ENCODE measurements at regions not wholly inside any gene's neighbourhood (a gene's known extent, or its start where the extent isn't known, plus 50 kb on each side); places are given as distances from the start of the nearest gene placed in this dataset.
A peak's percentile ranks its signal among the peaks of the same experiment; 100 is the strongest.

GRCh38 chr1:163670989-163671757 lies 349.4 kb downstream of the NUF2 start:
- DNase-seq (ENCODE audit: insufficient read length, low spot score) (no peak), FAIRE-seq (no peak)
- TF ChIP-seq POLR2A (IDR thresholded peaks at IDR 0.05; ENCODE audit: low read depth, low read length) = no peak
- TF ChIP-seq POLR2AphosphoS5 (IDR thresholded peaks at IDR 0.05; ENCODE audit: low read depth, low read length) = no peak
- no peak for TF ChIP-seq PAX5 (IDR thresholded peaks at IDR 0.05; ENCODE audit: insufficient read depth, low read length, severe bottlenecking)
- TF ChIP-seq POU2F2 (IDR thresholded peaks at IDR 0.05; ENCODE audit: low read depth, low read length) = no peak
- TF ChIP-seq TAF1 (IDR thresholded peaks at IDR 0.05; ENCODE audit: low read depth, low read length) = no peak
- no peak for TF ChIP-seq SPI1 (IDR thresholded peaks at IDR 0.05; ENCODE audit: low read depth, low read length)

- no peak for DNase-seq (ENCODE audit: insufficient read length, low spot score)
- FAIRE-seq = no peak
- TF ChIP-seq TAF1 (IDR thresholded peaks at IDR 0.05; ENCODE audit: low read depth, low read length) (no peak), POU2F2 (IDR thresholded peaks at IDR 0.05; ENCODE audit: low read depth, low read length) (no peak), POLR2A (IDR thresholded peaks at IDR 0.05; ENCODE audit: low read depth, low read length) (no peak), SPI1 (IDR thresholded peaks at IDR 0.05; ENCODE audit: low read depth, low read length) (no peak), POLR2AphosphoS5 (IDR thresholded peaks at IDR 0.05; ENCODE audit: low read depth, low read length) (no peak), PAX5 (IDR thresholded peaks at IDR 0.05; ENCODE audit: insufficient read depth, low read length, severe bottlenecking) (no peak)
Measured at GRCh38 chr1:163672976-163673758, 351.4 kb downstream of the NUF2 start.

- DNase-seq (ENCODE audit: insufficient read length, low spot score) = no peak
- no peak for FAIRE-seq
- TF ChIP-seq PAX5 (IDR thresholded peaks at IDR 0.05; ENCODE audit: insufficient read depth, low read length, severe bottlenecking) (no peak), POLR2A (IDR thresholded peaks at IDR 0.05; ENCODE audit: low read depth, low read length) (no peak), SPI1 (IDR thresholded peaks at IDR 0.05; ENCODE audit: low read depth, low read length) (no peak), POU2F2 (IDR thresholded peaks at IDR 0.05; ENCODE audit: low read depth, low read length) (no peak), POLR2AphosphoS5 (IDR thresholded peaks at IDR 0.05; ENCODE audit: low read depth, low read length) (no peak), TAF1 (IDR thresholded peaks at IDR 0.05; ENCODE audit: low read depth, low read length) (no peak)
Measured at GRCh38 chr1:163673759-163674151, 352.0 kb downstream of the NUF2 start.

GRCh38 chr1:163674236-163674635 lies 352.5 kb downstream of the NUF2 start:
- no peak for FAIRE-seq
- DNase-seq (ENCODE audit: insufficient read length, low spot score) = no peak
- TF ChIP-seq PAX5 (IDR thresholded peaks at IDR 0.05; ENCODE audit: insufficient read depth, low read length, severe bottlenecking) (no peak), POLR2AphosphoS5 (IDR thresholded peaks at IDR 0.05; ENCODE audit: low read depth, low read length) (no peak), TAF1 (IDR thresholded peaks at IDR 0.05; ENCODE audit: low read depth, low read length) (no peak), SPI1 (IDR thresholded peaks at IDR 0.05; ENCODE audit: low read depth, low read length) (no peak), POU2F2 (IDR thresholded peaks at IDR 0.05; ENCODE audit: low read depth, low read length) (no peak), POLR2A (IDR thresholded peaks at IDR 0.05; ENCODE audit: low read depth, low read length) (no peak)

GRCh38 chr1:163684785-163685184 lies 363.0 kb downstream of the NUF2 start:
- DNase-seq (ENCODE audit: insufficient read length, low spot score) = no peak
- no peak for TF ChIP-seq SPI1 (IDR thresholded peaks at IDR 0.05; ENCODE audit: low read depth, low read length)
- no peak for TF ChIP-seq POLR2AphosphoS5 (IDR thresholded peaks at IDR 0.05; ENCODE audit: low read depth, low read length)
- TF ChIP-seq POU2F2 (IDR thresholded peaks at IDR 0.05; ENCODE audit: low read depth, low read length) = no peak
- no peak for TF ChIP-seq TAF1 (IDR thresholded peaks at IDR 0.05; ENCODE audit: low read depth, low read length)
- TF ChIP-seq PAX5 (IDR thresholded peaks at IDR 0.05; ENCODE audit: insufficient read depth, low read length, severe bottlenecking) = no peak
- TF ChIP-seq POLR2A (IDR thresholded peaks at IDR 0.05; ENCODE audit: low read depth, low read length) = no peak
- no peak for FAIRE-seq

GRCh38 chr1:163692266-163692665 lies 370.5 kb downstream of the NUF2 start:
- TF ChIP-seq SPI1 (IDR thresholded peaks at IDR 0.05; ENCODE audit: low read depth, low read length) (no peak), POLR2A (IDR thresholded peaks at IDR 0.05; ENCODE audit: low read depth, low read length) (no peak), POU2F2 (IDR thresholded peaks at IDR 0.05; ENCODE audit: low read depth, low read length) (no peak), PAX5 (IDR thresholded peaks at IDR 0.05; ENCODE audit: insufficient read depth, low read length, severe bottlenecking) (no peak), TAF1 (IDR thresholded peaks at IDR 0.05; ENCODE audit: low read depth, low read length) (no peak), POLR2AphosphoS5 (IDR thresholded peaks at IDR 0.05; ENCODE audit: low read depth, low read length) (no peak)
- no peak for FAIRE-seq
- no peak for DNase-seq (ENCODE audit: insufficient read length, low spot score)

GRCh38 chr1:163697137-163697536 lies 375.4 kb downstream of the NUF2 start:
- TF ChIP-seq SPI1 (IDR thresholded peaks at IDR 0.05; ENCODE audit: low read depth, low read length) (no peak), POLR2A (IDR thresholded peaks at IDR 0.05; ENCODE audit: low read depth, low read length) (no peak), POLR2AphosphoS5 (IDR thresholded peaks at IDR 0.05; ENCODE audit: low read depth, low read length) (no peak), TAF1 (IDR thresholded peaks at IDR 0.05; ENCODE audit: low read depth, low read length) (no peak), POU2F2 (IDR thresholded peaks at IDR 0.05; ENCODE audit: low read depth, low read length) (no peak), PAX5 (IDR thresholded peaks at IDR 0.05; ENCODE audit: insufficient read depth, low read length, severe bottlenecking) (no peak)
- DNase-seq (ENCODE audit: insufficient read length, low spot score) = no peak
- FAIRE-seq = peak; percentile 66

- no peak for TF ChIP-seq SPI1 (IDR thresholded peaks at IDR 0.05; ENCODE audit: low read depth, low read length)
- TF ChIP-seq POLR2AphosphoS5 (IDR thresholded peaks at IDR 0.05; ENCODE audit: low read depth, low read length) = no peak
- no peak for TF ChIP-seq PAX5 (IDR thresholded peaks at IDR 0.05; ENCODE audit: insufficient read depth, low read length, severe bottlenecking)
- TF ChIP-seq POU2F2 (IDR thresholded peaks at IDR 0.05; ENCODE audit: low read depth, low read length) = no peak
- no peak for TF ChIP-seq POLR2A (IDR thresholded peaks at IDR 0.05; ENCODE audit: low read depth, low read length)
- TF ChIP-seq TAF1 (IDR thresholded peaks at IDR 0.05; ENCODE audit: low read depth, low read length) = no peak
- DNase-seq (ENCODE audit: insufficient read length, low spot score) = no peak
- no peak for FAIRE-seq
Measured at GRCh38 chr1:163701783-163702374, 380.1 kb downstream of the NUF2 start.

- TF ChIP-seq POU2F2 (IDR thresholded peaks at IDR 0.05; ENCODE audit: low read depth, low read length) (no peak), SPI1 (IDR thresholded peaks at IDR 0.05; ENCODE audit: low read depth, low read length) (no peak), PAX5 (IDR thresholded peaks at IDR 0.05; ENCODE audit: insufficient read depth, low read length, severe bottlenecking) (no peak), POLR2A (IDR thresholded peaks at IDR 0.05; ENCODE audit: low read depth, low read length) (no peak), POLR2AphosphoS5 (IDR thresholded peaks at IDR 0.05; ENCODE audit: low read depth, low read length) (no peak), TAF1 (IDR thresholded peaks at IDR 0.05; ENCODE audit: low read depth, low read length) (no peak)
- DNase-seq (ENCODE audit: insufficient read length, low spot score) = no peak
- no peak for FAIRE-seq
Measured at GRCh38 chr1:163703794-163704193, 382.0 kb downstream of the NUF2 start.
